Thoracic aorta (tissue), 2 donors: ENCODE measurements at regions not wholly inside any gene's neighbourhood (a gene's known extent, or its start where the extent isn't known, plus 50 kb on each side); places are given as distances from the start of the nearest gene placed in this dataset.

ENCODE experiments used
- ATAC-seq: fragments of 150-250 bp; one replicate; pipeline ENCODE4 v1.8.0; 2017; ENCODE audit warnings: low read depth; ENCODE audit not compliant: insufficient number of reproducible peaks, low FRiP score
- DNase-seq: peaks from one replicate; pipeline ENCODE4 v3.0.0-alpha.2; 2020; ENCODE audit warnings: low spot score
- H3K27ac ChIP-seq, 2 donors: fragments of 200-600 bp; sonication (generic); 1 replicate in 1 of 2; 2 replicates in 1 of 2; pipeline ENCODE4 v1.5.1; 2016; ENCODE audit warnings: mild to moderate bottlenecking in 2 of 2, moderate library complexity in 2 of 2
- H3K27me3 ChIP-seq: fragments of 200-600 bp; sonication (generic); replicated peaks from 2 replicates; pipeline ENCODE4 v1.6.0; 2016; ENCODE audit warnings: mild to moderate bottlenecking; ENCODE audit not compliant: insufficient read depth
- H3K36me3 ChIP-seq: fragments of 200-600 bp; sonication (generic); one replicate; pipeline ENCODE4 v1.5.1; 2016
- H3K4me1 ChIP-seq, 2 donors: fragments of 200-600 bp; sonication (generic); 1 replicate in 1 of 2; 2 replicates in 1 of 2; pipeline versions ENCODE4 v1.5.1 to v1.6.0; 2016; ENCODE audit warnings: low read depth in 2 of 2, mild to moderate bottlenecking in 1 of 2; ENCODE audit not compliant: control insufficient read depth in 1 of 2
- H3K4me3 ChIP-seq: fragments of 200-600 bp; sonication (generic); 2 replicates; pipeline ENCODE4 v1.5.1; 2016; ENCODE audit warnings: mild to moderate bottlenecking
- H3K9me3 ChIP-seq: fragments of 200-600 bp; sonication (generic); 2 replicates; pipeline ENCODE4 v1.5.1; 2016
- CTCF ChIP-seq: fragments of 200-600 bp; sonication (generic); IDR thresholded peaks from one replicate; pipeline ENCODE4 v1.5.1; 2019; ENCODE audit warnings: antibody characterized with exemption

DNA sequence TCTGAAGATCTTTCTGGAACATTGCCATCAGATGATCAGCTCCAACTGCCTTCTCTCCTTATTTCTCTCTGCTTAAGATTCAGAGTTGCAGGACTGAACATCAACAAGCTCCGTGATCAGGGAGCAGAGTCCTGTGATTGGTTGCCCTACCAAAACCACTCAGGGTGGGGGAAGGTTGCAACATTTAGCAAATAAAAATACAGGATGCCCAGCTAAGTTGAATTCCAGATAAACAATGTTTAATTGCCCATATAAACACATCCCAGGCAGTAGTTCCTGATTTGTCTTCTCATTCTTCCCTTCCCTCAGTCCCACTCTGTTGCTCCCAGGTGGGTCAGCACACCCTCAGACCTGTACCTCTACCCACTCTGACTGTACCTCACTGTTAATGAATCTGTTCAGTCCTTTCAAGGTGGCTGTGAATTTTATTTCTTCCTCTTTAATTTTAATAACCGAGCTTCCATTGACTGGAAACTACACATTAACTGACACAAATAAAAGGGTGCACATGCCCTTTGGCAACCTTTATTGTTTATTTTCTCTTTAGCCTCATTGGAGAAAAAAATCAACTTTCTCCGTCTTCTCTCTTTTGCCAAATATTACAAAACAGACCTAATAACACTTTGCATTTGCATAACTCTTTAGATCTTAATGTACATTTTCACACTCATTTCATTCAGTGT lies 167.1 kb upstream of the PKDCC start:
- ATAC-seq (no peak), DNase-seq (no peak)
- no peaks in the 10 kb centered on the region for H3K27me3 ChIP-seq
- peaks cover 3 to 14% of the 10 kb centered on the region in 2 donors for H3K4me1 ChIP-seq
- H3K36me3 ChIP-seq, result no peaks in the 10 kb centered on the region
- H3K4me3 ChIP-seq, result no peak overlapping the region
- no peak for TF ChIP-seq CTCF
- no peaks in the 10 kb centered on the region for H3K9me3 ChIP-seq
- H3K27ac ChIP-seq, result no peak overlapping the region

- Histone ChIP-seq H3K4me1 (peaks cover 3 to 14% of the 10 kb centered on the region in 2 donors), H3K27me3 (no peaks in the 10 kb centered on the region), H3K27ac (no peak overlapping the region), H3K4me3 (no peak overlapping the region), H3K36me3 (no peaks in the 10 kb centered on the region), H3K9me3 (no peaks in the 10 kb centered on the region)
- no peak for DNase-seq
- ATAC-seq, result no peak
- TF ChIP-seq CTCF, result no peak
These were observed 166.6 kb upstream of the PKDCC start for GRCh38 chr2:41881249-41881648.

- H3K27me3 ChIP-seq, result no peaks in the 10 kb centered on the region
- ATAC-seq (no peak), DNase-seq (no peak)
- H3K4me1 ChIP-seq, result peaks cover 0 to 6% of the 10 kb centered on the region in 2 donors
- H3K27ac ChIP-seq, result no peak overlapping the region
- no peaks in the 10 kb centered on the region for H3K36me3 ChIP-seq
- TF ChIP-seq CTCF, result no peak
- no peak overlapping the region for H3K4me3 ChIP-seq
- no peaks in the 10 kb centered on the region for H3K9me3 ChIP-seq
These were observed 163.1 kb upstream of the PKDCC start for GRCh38 chr2:41884718-41885117.

DNA sequence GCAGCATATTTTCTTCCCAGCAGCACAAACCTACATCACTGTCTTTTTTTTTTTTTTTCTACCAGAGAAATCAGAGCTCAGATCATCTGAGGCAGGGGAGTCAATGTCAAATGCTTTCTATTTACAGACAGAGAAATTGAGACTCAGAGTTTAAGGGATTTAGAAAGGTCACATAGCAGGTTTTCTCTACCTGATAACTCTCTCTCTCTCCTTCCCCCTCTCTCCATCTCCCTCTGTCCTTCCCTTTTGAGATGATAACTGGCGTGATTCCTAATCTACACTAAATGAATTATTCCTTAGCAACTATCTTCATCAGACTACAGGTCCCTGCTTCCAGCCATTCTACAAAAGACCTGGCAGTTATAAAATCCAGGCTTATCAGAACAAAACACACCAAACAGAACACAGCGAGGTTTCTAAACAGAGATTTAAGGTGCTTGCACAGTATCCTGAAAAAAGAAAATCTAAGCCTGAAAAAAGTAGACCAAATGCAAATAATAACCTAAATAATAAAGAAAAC lies 161.6 kb upstream of the PKDCC start:
- no peak for TF ChIP-seq CTCF
- ATAC-seq (no peak), DNase-seq (no peak)
- Histone ChIP-seq H3K9me3 (no peaks in the 10 kb centered on the region), H3K4me1 (peaks cover 0 to 6% of the 10 kb centered on the region in 2 donors), H3K36me3 (no peaks in the 10 kb centered on the region), H3K27ac (no peak overlapping the region), H3K4me3 (no peak overlapping the region), H3K27me3 (no peaks in the 10 kb centered on the region)

GRCh38 chr2:41886757-41887156 lies 161.1 kb upstream of the PKDCC start:
- H3K4me3 ChIP-seq, result no peak overlapping the region
- no peak for ATAC-seq

More at GRCh38 chr2:41886757-41887156, 161.1 kb upstream of the PKDCC start:
- H3K9me3 ChIP-seq, result no peaks in the 10 kb centered on the region
- no peak for TF ChIP-seq CTCF
- no peak for DNase-seq
- peaks cover 0 to 6% of the 10 kb centered on the region in 2 donors for H3K4me1 ChIP-seq
- H3K27ac ChIP-seq, result no peak overlapping the region
- H3K27me3 ChIP-seq, result no peaks in the 10 kb centered on the region
- no peaks in the 10 kb centered on the region for H3K36me3 ChIP-seq
